K562 (cell line): ENCODE measurements at regions not wholly inside any gene's neighbourhood (a gene's known extent, or its start where the extent isn't known, plus 50 kb on each side); places are given as distances from the start of the nearest gene placed in this dataset.

Experiments
- ATAC-seq: fragments of 200-7000 bp; cut with Tn5 transposase; 3 replicates; pipeline ENCODE4 v1.9.1; 2020; ENCODE audit warnings: moderate library complexity
- BruUV-seq: library from RNA; stranded (reverse); fragments of 400-500 nt; replicated peaks from 2 replicates; lab custom pipeline; 2021; lab: Mats Ljungman, UMichigan
- CTCF ChIA-PET: fragments of 300-600 bp; formaldehyde crosslinking; extraction: SDS; loops from one replicate; lab custom pipeline; 2021; ENCODE audit warnings: low intra/inter-chr PET ratio; lab: Yijun Ruan, JAX
- POLR2A ChIA-PET: fragments of 300-600, 350-650 bp; sonication (Branson Sonifier 250); formaldehyde crosslinking; extraction: SDS; loops from one replicate; lab custom pipeline; 2021; ENCODE audit warnings: antibody characterized with exemption, inconsistent platforms; lab: Yijun Ruan, JAX
- DNase-seq, 4 experiments: peaks; one replicate each; pipeline versions ENCODE4 v3.0.0 to v3.0.0-alpha.2; 2011 to 2018; ENCODE audit warnings: low spot score in 3 of 4, mixed read lengths in 3 of 4; ENCODE audit errors: extremely low read depth in 1 of 4
- FAIRE-seq: peaks from 2 replicates; lab custom pipeline; 2011; peaks lifted over from hg19 to GRCh38; lab: Jason Lieb, UNC
- H2AFZ ChIP-seq: 2 replicates; pipeline ENCODE4 v1.6.0; 2011; ENCODE audit warnings: low read depth, low read length, control low read depth, inconsistent platforms
- H3K27ac ChIP-seq: fragments of 200-600 bp; 3 replicates; pipeline ENCODE4 v1.8.0; 2011; ENCODE audit warnings: low read depth, mild to moderate bottlenecking, control low read depth, inconsistent platforms, low read length, moderate library complexity, mixed read lengths; ENCODE audit errors: extremely low read depth
- H3K27me3 ChIP-seq, 2 experiments: fragments of 300-600 bp in 1 of 2; 2 replicates in 1 of 2; 3 replicates in 1 of 2; pipeline versions ENCODE4 v1.6.0 to v1.8.0; 2011; ENCODE audit warnings: inconsistent platforms in 2 of 2, low read length in 2 of 2, mild to moderate bottlenecking in 1 of 2, mixed read lengths in 1 of 2, moderate library complexity in 1 of 2; ENCODE audit not compliant: control insufficient read depth in 2 of 2, insufficient read depth in 2 of 2
- H3K36me3 ChIP-seq: fragments of 300-600 bp; 3 replicates; pipeline ENCODE4 v1.8.0; 2011; ENCODE audit warnings: mild to moderate bottlenecking, low read length, inconsistent platforms; ENCODE audit not compliant: control insufficient read depth, insufficient read depth
- H3K4me1 ChIP-seq, 2 experiments: fragments of 200-600 bp in 1 of 2; replicated peaks in 1 of 2; 2 replicates in 1 of 2; 3 replicates in 1 of 2; pipeline versions ENCODE4 v1.5.1 to v1.8.0; 2011; ENCODE audit warnings: inconsistent platforms in 2 of 2, low read length in 2 of 2, mild to moderate bottlenecking in 1 of 2, mixed read lengths in 1 of 2, moderate library complexity in 1 of 2; ENCODE audit not compliant: control insufficient read depth in 2 of 2, insufficient read depth in 2 of 2
- H3K4me2 ChIP-seq: 2 replicates; pipeline ENCODE4 v1.6.1; 2011; ENCODE audit warnings: low read length, control low read depth, inconsistent platforms, mixed read lengths; ENCODE audit not compliant: insufficient read depth
- H3K4me3 ChIP-seq: fragments of 200-600 bp; sonication (generic), shearing (Covaris generic); 2 replicates; pipeline ENCODE4 v1.5.1; 2016; ENCODE audit warnings: control low read depth, inconsistent platforms
- H3K79me2 ChIP-seq: fragments of 200-600 bp; 3 replicates; pipeline ENCODE4 v1.8.0; 2011; ENCODE audit warnings: low read length, inconsistent platforms; ENCODE audit not compliant: control insufficient read depth, insufficient read depth
- H3K9ac ChIP-seq, 2 experiments: 2 replicates each; pipeline versions ENCODE4 v1.6.0 to v1.6.1; 2011; ENCODE audit warnings: low read depth in 2 of 2, low read length in 2 of 2, control low read depth in 1 of 2, inconsistent platforms in 1 of 2, mild to moderate bottlenecking in 1 of 2, mixed read lengths in 1 of 2; ENCODE audit not compliant: insufficient read depth in 1 of 2
- H3K9me1 ChIP-seq: one replicate; pipeline ENCODE4 v1.6.0; 2011; ENCODE audit warnings: inconsistent platforms, mild to moderate bottlenecking, low read length, moderate library complexity; ENCODE audit not compliant: control insufficient read depth, insufficient read depth
- H3K9me3 ChIP-seq: replicated peaks from 2 replicates; pipeline ENCODE4 v1.5.1; 2011; ENCODE audit warnings: low read depth, low read length, inconsistent platforms; ENCODE audit not compliant: control insufficient read depth, insufficient read depth
- H4K20me1 ChIP-seq: replicated peaks from 2 replicates; pipeline ENCODE4 v1.6.1; 2011; ENCODE audit warnings: low read length, inconsistent platforms, mixed read lengths; ENCODE audit not compliant: control insufficient read depth, insufficient read depth
- AFF1 ChIP-seq, 2 experiments: fragments of 450-650 bp; IDR thresholded peaks; 2 replicates each; pipeline ENCODE4 v1.6.1; 2018; ENCODE audit warnings: mild to moderate bottlenecking in 2 of 2, low read depth in 1 of 2; ENCODE audit not compliant: partially characterized antibody in 2 of 2
- PHB2 ChIP-seq: fragments of 450-650 bp; IDR thresholded peaks from 2 replicates; pipeline ENCODE4 v1.6.1; 2017; ENCODE audit warnings: low read depth
- RBM22 ChIP-seq: fragments of 200-400 bp; formaldehyde crosslinking; IDR thresholded peaks from 2 replicates; pipeline ENCODE4 v1.6.1; 2018; ENCODE audit warnings: low read length, low read depth; ENCODE audit not compliant: poor library complexity, severe bottlenecking
- SFPQ ChIP-seq: fragments of 200-400 bp; formaldehyde crosslinking; IDR thresholded peaks from 2 replicates; pipeline ENCODE4 v1.6.1; 2017; ENCODE audit warnings: mild to moderate bottlenecking, low read depth, low read length, moderate library complexity
- SMARCA4 ChIP-seq: fragments of 450-650 bp; IDR thresholded peaks from 2 replicates; pipeline ENCODE4 v1.6.1; 2016
- TAF7 ChIP-seq: fragments of 450-650 bp; IDR thresholded peaks from 2 replicates; pipeline ENCODE4 v1.6.1; 2016; ENCODE audit warnings: missing genetic modification characterization, missing compliant biosample characterization
- ZBTB33 ChIP-seq: sonication (generic); formaldehyde crosslinking; IDR thresholded peaks from 2 replicates; pipeline ENCODE4 v1.8.1; 2023; ENCODE audit warnings: mild to moderate bottlenecking, missing genetic modification reagents
- ZNF280A ChIP-seq: fragments of 450-650 bp; IDR thresholded peaks from 2 replicates; pipeline ENCODE4 v1.6.1; 2018; ENCODE audit warnings: mild to moderate bottlenecking, low read depth; ENCODE audit not compliant: partially characterized antibody
- ZNF77 ChIP-seq: fragments of 250-450 bp; sonication (Bioruptor Pico); IDR thresholded peaks from 2 replicates; pipeline ENCODE4 v1.5.0; 2020
- WGBS: fragments of 100-300 bp; shearing (Covaris generic); methylation state at CpG from one replicate; pipeline ENCODE4 v1.1.6; 2016; ENCODE audit warnings: low coverage, mixed read lengths; ENCODE audit not compliant: insufficient coverage; ENCODE audit errors: missing lambda C conversion rate; 5-methylcytosine and 5-hydroxymethylcytosine counted together
- in situ Hi-C: fragments of 300-500 bp; cut with MboI; formaldehyde crosslinking; loops from 4 replicates; pipeline ENCODE4 v1.15.0; 2018; ENCODE audit warnings: inconsistent platforms, mixed read lengths
- intact Hi-C: fragments of 100-400 bp; cut with micrococcal nuclease; formaldehyde crosslinking; loops from 2 replicates; pipeline ENCODE4 v1.14.2; 2022

- TF ChIP-seq AFF1 (IDR thresholded peaks at IDR 0.05; ENCODE audit: low read depth in 1 of 2, partially characterized antibody in 2 of 2) (no peak), TAF7 (tag) (no peak)
Measured at GRCh38 chr15:87496795-87497194, 759.7 kb downstream of the NTRK3 start (continued).

- in situ Hi-C loops, result no loop called here
Measured at GRCh38 chr15:87496109-87496508, 760.4 kb downstream of the NTRK3 start.

More at GRCh38 chr15:87496109-87496508, 760.4 kb downstream of the NTRK3 start:
- FAIRE-seq (no peak), ATAC-seq (no peak), DNase-seq (no peak)
- Histone ChIP-seq H3K27ac (no peak overlapping the region), H3K4me1 (no peaks in the 10 kb centered on the region), H3K9me1 (no peaks in the 10 kb centered on the region), H3K4me2 (no peak overlapping the region), H3K4me3 (no peak overlapping the region), H2AFZ (no peak overlapping the region), H3K9me3 (no peaks in the 10 kb centered on the region), H3K79me2 (no peaks in the 10 kb centered on the region), H4K20me1 (no peaks in the 10 kb centered on the region), H3K36me3 (peaks cover 9% of the 10 kb centered on the region; the same call in 2 of the 3 replicates), H3K27me3 (no peaks in the 10 kb centered on the region), H3K9ac (no peak overlapping the region)
- 67% methylated on average over 2 of the region's 2 CpGs for WGBS
- POLR2A ChIA-PET, result no interaction called here
- TF ChIP-seq ZNF280A (no peak), ZNF77 (CRISPR knock-in tag) (no peak), SFPQ (no peak), RBM22 (no peak), ZBTB33 (CRISPR knock-in tag) (no peak), SMARCA4 (no peak), PHB2 (no peak)
- CTCF ChIA-PET, result no interaction called here
- intact Hi-C loops, result no loop called here
- BruUV-seq, result no TSS peak
